ENCODE measurements at regions not wholly inside any gene's neighbourhood (a gene's known extent, or its start where the extent isn't known, plus 50 kb on each side); places are given as distances from the start of the nearest gene placed in this dataset.

GRCh38 chr2:236972491-236973342 lies 113.0 kb upstream of the COPS8 start:
- no peak for DNase-seq (ENCODE audit: low read depth)

GRCh38 chr2:236973343-236973980 lies 112.2 kb upstream of the COPS8 start:
- no peak for DNase-seq (ENCODE audit: low read depth)

- DNase-seq (ENCODE audit: low read depth), result no peak
These were observed 111.5 kb upstream of the COPS8 start for GRCh38 chr2:236974148-236974547.

GRCh38 chr2:236974752-236975151 lies 110.9 kb upstream of the COPS8 start:
- no peak for DNase-seq (ENCODE audit: low read depth)

- no peak for DNase-seq (ENCODE audit: low read depth)
These were observed 109.9 kb upstream of the COPS8 start for GRCh38 chr2:236975766-236976165.

GRCh38 chr2:236976266-236977062 lies 109.2 kb upstream of the COPS8 start:
- no peak for DNase-seq (ENCODE audit: low read depth)

- DNase-seq (ENCODE audit: low read depth), result no peak
These were observed 108.4 kb upstream of the COPS8 start for GRCh38 chr2:236977063-236977851.

- DNase-seq (ENCODE audit: low read depth), result no peak
These were observed 107.8 kb upstream of the COPS8 start for GRCh38 chr2:236977852-236978398.

- no peak for DNase-seq (ENCODE audit: low read depth)
These were observed 106.0 kb upstream of the COPS8 start for GRCh38 chr2:236979664-236980063.

- DNase-seq (ENCODE audit: low read depth), result no peak
These were observed 104.7 kb upstream of the COPS8 start for GRCh38 chr2:236980961-236981360.

- no peak for DNase-seq (ENCODE audit: low read depth)
These were observed 103.8 kb upstream of the COPS8 start for GRCh38 chr2:236981701-236982485.

GRCh38 chr2:236982693-236983455 lies 102.8 kb upstream of the COPS8 start:
- DNase-seq (ENCODE audit: low read depth), result no peak

GRCh38 chr2:236984046-236984445 lies 101.6 kb upstream of the COPS8 start:
- no peak for DNase-seq (ENCODE audit: low read depth)

- DNase-seq (ENCODE audit: low read depth), result no peak
These were observed 99.8 kb upstream of the COPS8 start for GRCh38 chr2:236985761-236986339.

- DNase-seq (ENCODE audit: low read depth), result no peak
These were observed 99.0 kb upstream of the COPS8 start for GRCh38 chr2:236986524-236987330.

- no peak for DNase-seq (ENCODE audit: low read depth)
These were observed 97.5 kb upstream of the COPS8 start for GRCh38 chr2:236988216-236988615.

GRCh38 chr2:236988690-236989624 lies 96.7 kb upstream of the COPS8 start:
- DNase-seq (ENCODE audit: low read depth), result no peak

GRCh38 chr2:236990552-236990951 lies 95.1 kb upstream of the COPS8 start:
- no peak for DNase-seq (ENCODE audit: low read depth)

Data from T follicular helper cell (primary cell).